Gastroesophageal sphincter (tissue), 4 donors: ENCODE measurements at regions not wholly inside any gene's neighbourhood (a gene's known extent, or its start where the extent isn't known, plus 50 kb on each side); places are given as distances from the start of the nearest gene placed in this dataset.

Source experiments
- ATAC-seq: fragments of 150-250 bp; one replicate; pipeline ENCODE4 v1.9.1; 2016; ENCODE audit warnings: mild to moderate bottlenecking, moderate library complexity
- H3K27ac ChIP-seq, 4 donors: fragments of 200-600 bp; sonication (generic) in 3 of 4; 1 replicate in 3 of 4; 2 replicates in 1 of 4; pipeline ENCODE4 v1.5.1; 2016 to 2019
- H3K27me3 ChIP-seq: fragments of 200-600 bp; sonication (generic); one replicate; pipeline ENCODE4 v1.5.1; 2019
- H3K36me3 ChIP-seq, 2 donors: fragments of 200-600 bp; sonication (generic); one replicate each; pipeline ENCODE4 v1.5.1; 2019; ENCODE audit warnings: control low read depth in 1 of 2
- H3K4me1 ChIP-seq, 3 donors: fragments of 200-600 bp; sonication (generic); 1 replicate in 2 of 3; 2 replicates in 1 of 3; pipeline ENCODE4 v1.5.1; 2016 to 2019; ENCODE audit warnings: control low read depth in 2 of 3
- H3K4me3 ChIP-seq, 2 donors: fragments of 200-600 bp; sonication (generic); one replicate each; pipeline ENCODE4 v1.5.1; 2019; ENCODE audit warnings: mild to moderate bottlenecking in 1 of 2, moderate library complexity in 1 of 2
- H3K9me3 ChIP-seq, 3 donors: fragments of 200-600 bp; sonication (generic); one replicate each; pipeline ENCODE4 v1.5.1; 2017 to 2019; ENCODE audit warnings: control low read depth in 2 of 3
- EP300 ChIP-seq: sonication (generic); formaldehyde crosslinking; IDR thresholded peaks from one replicate; pipeline ENCODE4 v1.6.1; 2017; ENCODE audit warnings: antibody characterized with exemption, mild to moderate bottlenecking
- POLR2A ChIP-seq, 2 donors: fragments of 450-650 bp; IDR thresholded peaks; one replicate each; pipeline ENCODE4 v1.6.1; 2017; ENCODE audit warnings: antibody characterized with exemption in 2 of 2, mild to moderate bottlenecking in 2 of 2, moderate library complexity in 1 of 2
- POLR2AphosphoS5 ChIP-seq: sonication (generic); formaldehyde crosslinking; IDR thresholded peaks from one replicate; pipeline ENCODE4 v1.6.1; 2017; ENCODE audit warnings: antibody characterized with exemption
- WGBS, 2 donors: methylation state at CpG; one replicate each; pipeline ENCODE4 v1.1.5; 2018; ENCODE audit warnings: low coverage in 1 of 2; 5-methylcytosine and 5-hydroxymethylcytosine counted together
- TF ChIP-seq, protein P1 (sequence below), 4 experiments: fragments of 200-600 bp in 2 of 4; fragments of 450-650 bp in 2 of 4; sonication (generic) in 1 of 4; IDR thresholded peaks; one replicate each; pipeline ENCODE4 v1.5.1; 2017 to 2019; ENCODE audit warnings: antibody characterized with exemption in 4 of 4, mild to moderate bottlenecking in 2 of 4, moderate library complexity in 2 of 4

DNA sequence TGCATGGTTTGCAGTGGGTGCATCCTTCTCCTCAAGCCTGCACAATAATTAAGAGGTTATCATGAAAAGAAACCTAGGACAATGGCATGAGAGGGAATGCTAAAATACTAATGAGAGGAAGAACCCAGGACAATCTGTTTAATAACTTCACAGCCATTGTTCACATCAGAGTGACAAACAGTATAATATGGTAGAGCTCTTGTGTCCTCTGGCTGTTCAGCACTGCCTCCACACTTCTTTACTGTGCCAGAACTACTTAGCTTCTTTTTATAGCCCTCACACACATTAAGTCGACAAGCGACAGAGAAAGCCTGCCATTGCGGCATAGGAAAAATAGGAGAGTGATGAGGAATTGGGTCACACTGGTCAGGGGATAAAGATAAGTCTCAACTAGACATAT lies 65.0 kb upstream of the MEIS2 start:
- TF ChIP-seq EP300 (no peak), POLR2AphosphoS5 (no peak), POLR2A (IDR thresholded peaks at IDR 0.05) (no peak)
- TF ChIP-seq, protein P1, sequence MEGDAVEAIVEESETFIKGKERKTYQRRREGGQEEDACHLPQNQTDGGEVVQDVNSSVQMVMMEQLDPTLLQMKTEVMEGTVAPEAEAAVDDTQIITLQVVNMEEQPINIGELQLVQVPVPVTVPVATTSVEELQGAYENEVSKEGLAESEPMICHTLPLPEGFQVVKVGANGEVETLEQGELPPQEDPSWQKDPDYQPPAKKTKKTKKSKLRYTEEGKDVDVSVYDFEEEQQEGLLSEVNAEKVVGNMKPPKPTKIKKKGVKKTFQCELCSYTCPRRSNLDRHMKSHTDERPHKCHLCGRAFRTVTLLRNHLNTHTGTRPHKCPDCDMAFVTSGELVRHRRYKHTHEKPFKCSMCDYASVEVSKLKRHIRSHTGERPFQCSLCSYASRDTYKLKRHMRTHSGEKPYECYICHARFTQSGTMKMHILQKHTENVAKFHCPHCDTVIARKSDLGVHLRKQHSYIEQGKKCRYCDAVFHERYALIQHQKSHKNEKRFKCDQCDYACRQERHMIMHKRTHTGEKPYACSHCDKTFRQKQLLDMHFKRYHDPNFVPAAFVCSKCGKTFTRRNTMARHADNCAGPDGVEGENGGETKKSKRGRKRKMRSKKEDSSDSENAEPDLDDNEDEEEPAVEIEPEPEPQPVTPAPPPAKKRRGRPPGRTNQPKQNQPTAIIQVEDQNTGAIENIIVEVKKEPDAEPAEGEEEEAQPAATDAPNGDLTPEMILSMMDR (IDR thresholded peaks at IDR 0.05), result no peak
- WGBS, 2 donors, result 73 to 75% methylated on average over 3 of the region's 3 CpGs
- no peak overlapping the region for H3K4me3 ChIP-seq
- H3K27ac ChIP-seq, result no peak overlapping the region
- H3K9me3 ChIP-seq, result no peaks in the 10 kb centered on the region
- H3K36me3 ChIP-seq, result no peaks in the 10 kb centered on the region
- H3K4me1 ChIP-seq, result no peaks in the 10 kb centered on the region
- ATAC-seq, result no peak
- H3K27me3 ChIP-seq, result no peaks in the 10 kb centered on the region

DNA sequence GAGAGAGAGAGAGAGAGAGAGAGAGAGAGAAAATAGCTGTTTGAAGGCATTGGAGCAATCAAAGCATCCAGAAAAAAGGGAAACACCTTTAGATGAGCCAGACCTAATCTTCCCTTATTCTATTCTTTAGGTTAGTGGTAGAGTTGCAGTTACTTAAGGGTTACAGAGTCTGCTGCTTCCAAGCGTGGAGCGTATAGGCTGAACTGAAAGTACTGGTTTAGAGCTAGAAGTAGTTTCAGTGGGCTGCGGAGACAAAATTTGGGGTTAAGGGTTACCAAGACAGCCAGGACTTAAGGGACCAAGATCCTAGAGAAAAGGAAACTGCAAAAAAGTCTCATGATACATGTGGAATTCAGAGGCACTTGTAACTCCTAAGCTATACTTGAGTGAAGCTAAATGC lies 66.1 kb upstream of the MEIS2 start:
- H3K27me3 ChIP-seq, result no peaks in the 10 kb centered on the region
- no peak overlapping the region for H3K4me3 ChIP-seq
- H3K27ac ChIP-seq, result no peak overlapping the region
- no peaks in the 10 kb centered on the region for H3K36me3 ChIP-seq
- ATAC-seq, result no peak
- TF ChIP-seq POLR2A (IDR thresholded peaks at IDR 0.05) (no peak), EP300 (no peak), POLR2AphosphoS5 (no peak)
- TF ChIP-seq, protein P1 (IDR thresholded peaks at IDR 0.05), result no peak
- no peaks in the 10 kb centered on the region for H3K4me1 ChIP-seq
- 58 to 75% methylated on average over 3 of the region's 3 CpGs for WGBS, 2 donors
- no peaks in the 10 kb centered on the region for H3K9me3 ChIP-seq

DNA sequence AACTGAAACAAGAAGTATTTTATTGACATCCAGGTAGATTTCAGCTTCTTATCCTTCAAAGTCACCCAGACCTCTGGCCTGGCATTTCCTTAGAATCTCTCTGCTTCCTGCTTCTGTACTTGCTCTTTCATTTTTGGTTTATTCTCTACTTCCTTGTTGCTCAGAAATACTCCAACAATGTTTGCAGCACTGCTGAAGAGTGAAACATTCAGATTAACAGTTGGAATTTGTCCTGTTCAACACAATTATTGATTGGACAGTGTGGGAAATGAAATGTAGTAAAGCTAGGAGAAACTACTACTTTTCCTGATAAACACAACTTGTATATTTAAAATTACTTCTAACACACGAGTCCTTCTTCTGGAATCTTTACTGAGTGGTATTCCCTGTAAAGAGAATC lies 81.0 kb upstream of the MEIS2 start:
- no peak overlapping the region for H3K27ac ChIP-seq
- no peaks in the 10 kb centered on the region for H3K4me1 ChIP-seq
- no peaks in the 10 kb centered on the region for H3K27me3 ChIP-seq
- TF ChIP-seq, protein P1 (IDR thresholded peaks at IDR 0.05), result no peak
- TF ChIP-seq POLR2AphosphoS5, result no peak
- no peak for TF ChIP-seq POLR2A (IDR thresholded peaks at IDR 0.05)
- TF ChIP-seq EP300, result no peak
- no peak for ATAC-seq
- 63 to 69% methylated on average over 1 of the region's 1 CpG for WGBS, 2 donors
- H3K4me3 ChIP-seq, result no peak overlapping the region
- no peaks in the 10 kb centered on the region for H3K36me3 ChIP-seq
- H3K9me3 ChIP-seq, result peaks cover 0 to 26% (median 0%) of the 10 kb centered on the region in 3 donors

DNA sequence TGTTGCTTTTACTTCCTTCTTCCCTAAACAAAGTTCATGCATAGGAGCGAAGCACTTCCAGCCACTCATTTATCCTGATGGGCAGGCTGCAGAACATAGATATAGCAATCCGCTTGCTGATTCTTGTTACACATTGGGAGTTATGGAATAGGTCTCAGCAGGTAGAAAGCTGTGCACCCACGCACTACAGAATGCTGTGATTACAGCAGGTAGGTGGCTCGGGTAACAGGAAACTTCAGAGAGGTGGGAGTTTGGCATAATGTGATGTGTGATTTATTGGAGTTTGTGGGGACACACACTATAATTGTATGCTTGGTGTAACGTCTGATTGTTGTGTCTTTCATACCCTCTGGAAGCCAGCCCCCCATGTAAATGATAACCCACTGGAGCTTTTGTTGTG lies 99.2 kb upstream of the MEIS2 start:
- Histone ChIP-seq H3K4me1 (no peaks in the 10 kb centered on the region), H3K27ac (no peak overlapping the region), H3K4me3 (no peak overlapping the region), H3K27me3 (no peaks in the 10 kb centered on the region), H3K36me3 (no peaks in the 10 kb centered on the region), H3K9me3 (no peaks in the 10 kb centered on the region)
- ATAC-seq, result no peak
- TF ChIP-seq EP300 (no peak), POLR2AphosphoS5 (no peak), POLR2A (IDR thresholded peaks at IDR 0.05) (no peak)
- TF ChIP-seq, protein P1 (IDR thresholded peaks at IDR 0.05), result no peak
- 52 to 67% methylated on average over 5 of the region's 5 CpGs for WGBS, 2 donors

DNA sequence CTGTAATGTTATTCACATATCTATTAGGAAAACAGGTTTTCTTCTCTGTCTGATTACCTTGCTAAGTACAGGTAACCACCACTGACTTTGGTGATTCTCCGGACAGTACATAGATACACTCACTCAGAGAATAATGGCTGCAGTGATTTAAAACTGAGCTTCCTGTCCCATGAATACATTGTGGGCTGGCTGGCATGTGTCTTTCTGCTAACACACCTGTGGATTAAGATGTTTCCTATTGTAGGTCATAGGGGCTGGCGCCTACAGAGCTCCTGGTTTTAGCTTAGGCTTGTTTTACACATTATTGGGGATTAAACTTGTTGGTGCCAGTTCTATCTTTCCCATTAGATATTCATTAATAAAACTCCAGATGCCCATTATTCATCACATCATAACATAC lies 102.7 kb upstream of the MEIS2 start:
- ATAC-seq, result no peak
- Histone ChIP-seq H3K27me3 (no peaks in the 10 kb centered on the region), H3K36me3 (no peaks in the 10 kb centered on the region), H3K27ac (no peak overlapping the region), H3K9me3 (no peaks in the 10 kb centered on the region), H3K4me3 (no peak overlapping the region), H3K4me1 (no peaks in the 10 kb centered on the region)
- WGBS, 2 donors, result 82 to 86% methylated on average over 2 of the region's 2 CpGs
- TF ChIP-seq, protein P1 (IDR thresholded peaks at IDR 0.05), result no peak
- TF ChIP-seq EP300, result no peak
- TF ChIP-seq POLR2AphosphoS5, result no peak
- no peak for TF ChIP-seq POLR2A (IDR thresholded peaks at IDR 0.05)
